A673 (cell line): ENCODE measurements at regions not wholly inside any gene's neighbourhood (a gene's known extent, or its start where the extent isn't known, plus 50 kb on each side); places are given as distances from the start of the nearest gene placed in this dataset.

Experiments
- BruUV-seq: library from RNA; stranded (reverse); fragments of 400-500 nt; replicated peaks from 2 replicates; lab custom pipeline; 2021; lab: Mats Ljungman, UMichigan
- CTCF ChIA-PET: fragments of 300-600 bp; sonication (Branson Sonifier 250); formaldehyde crosslinking; loops from one replicate; lab custom pipeline; 2022; ENCODE audit warnings: antibody characterized with exemption; lab: Charles Lee
- POLR2A ChIA-PET: fragments of 300-600 bp; sonication (Branson Sonifier 250); formaldehyde crosslinking; loops from one replicate; lab custom pipeline; 2022; ENCODE audit warnings: antibody characterized with exemption; ENCODE audit not compliant: low non-redundant PET; lab: Charles Lee
- DNase-seq: peaks from one replicate; pipeline ENCODE4 v3.0.0-alpha.2; 2015; ENCODE audit warnings: low spot score
- H3K27ac ChIP-seq: fragments of 200-600 bp; sonication (generic); 2 replicates; pipeline ENCODE4 v1.5.1; 2016; ENCODE audit warnings: mixed run types, low read depth, mild to moderate bottlenecking, mixed read lengths, antibody characterized with exemption, low read length; ENCODE audit not compliant: poor library complexity, severe bottlenecking
- H3K27me3 ChIP-seq: fragments of 200-600 bp; sonication (generic); replicated peaks from 2 replicates; pipeline ENCODE4 v1.6.1; 2017; ENCODE audit warnings: mixed run types, low read depth, mild to moderate bottlenecking, mixed read lengths, antibody characterized with exemption, low read length; ENCODE audit not compliant: insufficient read depth, poor library complexity
- H3K36me3 ChIP-seq: fragments of 200-600 bp; sonication (generic); 2 replicates; pipeline ENCODE4 v1.6.1; 2016; ENCODE audit warnings: mixed run types, mild to moderate bottlenecking, mixed read lengths, antibody characterized with exemption, low read length; ENCODE audit not compliant: insufficient read depth, poor library complexity, severe bottlenecking
- H3K4me1 ChIP-seq: fragments of 200-600 bp; sonication (generic); 2 replicates; pipeline ENCODE4 v1.6.1; 2017; ENCODE audit warnings: mixed run types, mild to moderate bottlenecking, mixed read lengths, antibody characterized with exemption, low read length; ENCODE audit not compliant: insufficient read depth, poor library complexity, severe bottlenecking
- H3K4me3 ChIP-seq: fragments of 200-600 bp; sonication (generic); 2 replicates; pipeline ENCODE4 v1.5.1; 2016; ENCODE audit warnings: low read depth, mixed run types, mild to moderate bottlenecking, mixed read lengths, low read length; ENCODE audit not compliant: poor library complexity, severe bottlenecking
- H3K9me3 ChIP-seq: fragments of 200-600 bp; sonication (generic); 2 replicates; pipeline ENCODE4 v1.6.1; 2016; ENCODE audit warnings: mixed run types, low read depth, mild to moderate bottlenecking, mixed read lengths, antibody characterized with exemption, low read length; ENCODE audit not compliant: poor library complexity, severe bottlenecking
- CTCF ChIP-seq: fragments of 300-800, 200-600 bp; sonication (generic); conservative IDR thresholded peaks from 2 replicates; pipeline ENCODE4 v1.5.1; 2017; ENCODE audit warnings: low read depth, mild to moderate bottlenecking, antibody characterized with exemption, low read length, moderate library complexity, mixed read lengths
- EZH2 ChIP-seq: fragments of 200-600 bp; sonication (generic); IDR thresholded peaks from 2 replicates; pipeline ENCODE4 v1.6.1; 2017; ENCODE audit warnings: borderline replicate concordance, low read depth, mild to moderate bottlenecking, mixed read lengths, antibody characterized with exemption, low read length; ENCODE audit not compliant: poor library complexity, severe bottlenecking
- intact Hi-C: fragments of 100-400 bp; cut with micrococcal nuclease; formaldehyde crosslinking; loops from one replicate; pipeline ENCODE4 v1.10.0; 2022; ENCODE audit not compliant: unreplicated experiment

GRCh38 chr2:122651236-122651635 is 895.8 kb downstream of the TSN start:
- no peak overlapping the region for H3K4me3 ChIP-seq
- TF ChIP-seq EZH2, result no peak
- TF ChIP-seq CTCF, result no peak
- H3K27me3 ChIP-seq, result no peaks in the 10 kb centered on the region
- no peak for DNase-seq
- BruUV-seq, result no TSS peak
- CTCF ChIA-PET, result no interaction called here
- intact Hi-C loops, result no loop called here
- no peaks in the 10 kb centered on the region for H3K36me3 ChIP-seq
- no peaks in the 10 kb centered on the region for H3K9me3 ChIP-seq
- peaks cover 7% of the 10 kb centered on the region for H3K4me1 ChIP-seq
- POLR2A ChIA-PET, result no interaction called here
- no peak overlapping the region for H3K27ac ChIP-seq

GRCh38 chr2:122651780-122652179 is 896.3 kb downstream of the TSN start:
- TF ChIP-seq EZH2 (no peak), CTCF (no peak)
- no peak for DNase-seq
- Histone ChIP-seq H3K27me3 (no peaks in the 10 kb centered on the region), H3K9me3 (no peaks in the 10 kb centered on the region), H3K27ac (no peak overlapping the region), H3K4me3 (no peak overlapping the region), H3K36me3 (no peaks in the 10 kb centered on the region), H3K4me1 (peaks cover 7% of the 10 kb centered on the region)
- intact Hi-C loops, result no loop called here
- BruUV-seq, result no TSS peak
- CTCF ChIA-PET, result no interaction called here
- POLR2A ChIA-PET, result no interaction called here

- CTCF ChIA-PET, result no interaction called here
- TF ChIP-seq CTCF, result no peak
- TF ChIP-seq EZH2, result no peak
- POLR2A ChIA-PET, result no interaction called here
These were observed 897.2 kb downstream of the TSN start for GRCh38 chr2:122652670-122653069.

More at GRCh38 chr2:122652670-122653069, 897.2 kb downstream of the TSN start:
- no TSS peak for BruUV-seq
- no peaks in the 10 kb centered on the region for H3K36me3 ChIP-seq
- intact Hi-C loops, result no loop called here
- no peaks in the 10 kb centered on the region for H3K9me3 ChIP-seq
- peak overlapping the region; percentile 4 for H3K27ac ChIP-seq
- no peak overlapping the region for H3K4me3 ChIP-seq
- no peaks in the 10 kb centered on the region for H3K27me3 ChIP-seq
- peaks cover 7% of the 10 kb centered on the region for H3K4me1 ChIP-seq
- peak; percentile 41 for DNase-seq
